PC-3 (cell line): ENCODE measurements at regions not wholly inside any gene's neighbourhood (a gene's known extent, or its start where the extent isn't known, plus 50 kb on each side); places are given as distances from the start of the nearest gene placed in this dataset.

Source experiments
- ATAC-seq: fragments of 200-7000 bp; cut with Tn5 transposase; 2 replicates; pipeline ENCODE4 v1.9.1; 2020; ENCODE audit warnings: mild to moderate bottlenecking, moderate library complexity
- BruUV-seq: library from RNA; stranded (reverse); fragments of 400-500 nt; replicated peaks from 2 replicates; lab custom pipeline; 2021; lab: Mats Ljungman, UMichigan
- CTCF ChIA-PET: fragments of 300-600 bp; sonication (Branson Sonifier 250); formaldehyde crosslinking; loops from one replicate; lab custom pipeline; 2022; ENCODE audit warnings: antibody characterized with exemption; lab: Charles Lee
- POLR2A ChIA-PET: fragments of 300-600 bp; sonication (Branson Sonifier 250); formaldehyde crosslinking; loops from one replicate; lab custom pipeline; 2022; ENCODE audit warnings: antibody characterized with exemption; ENCODE audit not compliant: unreplicated experiment; lab: Charles Lee
- DNase-seq: peaks from one replicate; pipeline ENCODE4 v3.0.0-alpha.2; 2015
- H2AFZ ChIP-seq: fragments of 300-600 bp; sonication (generic); 2 replicates; pipeline ENCODE4 v1.6.0; 2016; ENCODE audit warnings: antibody characterized with exemption, low read length
- H3F3A ChIP-seq: fragments of 300-600 bp; sonication (generic); one replicate; pipeline ENCODE4 v1.6.0; 2017; ENCODE audit warnings: antibody characterized with exemption, low read length, control low read depth, mild to moderate bottlenecking; ENCODE audit not compliant: unreplicated experiment
- H3K27ac ChIP-seq: fragments of 300-600 bp; sonication (generic); 2 replicates; pipeline ENCODE4 v1.5.1; 2016; ENCODE audit warnings: mild to moderate bottlenecking, low read length
- H3K27me3 ChIP-seq: fragments of 300-600 bp; sonication (generic); 2 replicates; pipeline ENCODE4 v1.6.1; 2016; ENCODE audit warnings: low read length, mixed read lengths
- H3K36me3 ChIP-seq: fragments of 300-600 bp; sonication (generic); 2 replicates; pipeline ENCODE4 v1.6.1; 2016; ENCODE audit warnings: low read depth, mixed run types, low read length, mixed read lengths
- H3K4me1 ChIP-seq: fragments of 300-600 bp; sonication (generic); 2 replicates; pipeline ENCODE4 v1.5.1; 2016; ENCODE audit warnings: low read length; ENCODE audit not compliant: insufficient read depth
- H3K4me2 ChIP-seq: fragments of 300-600 bp; sonication (generic); 2 replicates; pipeline ENCODE4 v1.6.0; 2016; ENCODE audit warnings: low read length
- H3K4me3 ChIP-seq: fragments of 300-600 bp; sonication (generic); 2 replicates; pipeline ENCODE4 v1.5.1; 2016; ENCODE audit warnings: mild to moderate bottlenecking, low read length, mixed read lengths
- H3K79me2 ChIP-seq: fragments of 300-600 bp; sonication (generic); 2 replicates; pipeline ENCODE4 v1.6.1; 2017; ENCODE audit warnings: low read length, mixed read lengths
- H3K9ac ChIP-seq: fragments of 300-600 bp; sonication (generic); 2 replicates; pipeline ENCODE4 v1.6.0; 2016; ENCODE audit warnings: mild to moderate bottlenecking, low read length
- H3K9me2 ChIP-seq: fragments of 300-600 bp; sonication (generic); replicated peaks from 2 replicates; pipeline ENCODE4 v1.6.1; 2016; ENCODE audit warnings: mixed run types, low read length, mixed read lengths
- H3K9me3 ChIP-seq: fragments of 300-600 bp; sonication (generic); 2 replicates; pipeline ENCODE4 v1.6.1; 2016; ENCODE audit warnings: low read length, mixed read lengths
- H4K20me1 ChIP-seq: fragments of 300-600 bp; sonication (generic); 2 replicates; pipeline ENCODE4 v1.6.1; 2016; ENCODE audit warnings: low read length, mixed read lengths
- EZH2 ChIP-seq: fragments of 300-600 bp; sonication (generic); IDR thresholded peaks from one replicate; pipeline ENCODE4 v1.6.1; 2017; ENCODE audit warnings: antibody characterized with exemption, mild to moderate bottlenecking, low read length; ENCODE audit not compliant: unreplicated experiment
- EZH2phosphoT487 ChIP-seq: fragments of 300-600 bp; sonication (generic); IDR thresholded peaks from 2 replicates; pipeline ENCODE4 v1.6.1; 2018; ENCODE audit warnings: mild to moderate bottlenecking, antibody characterized with exemption, low read length, borderline replicate concordance
- intact Hi-C: fragments of 100-400 bp; cut with micrococcal nuclease; formaldehyde crosslinking; loops from 2 replicates; pipeline ENCODE4 v1.9.0; 2023
- TF ChIP-seq, protein P1 (sequence below): fragments of 300-600 bp; sonication (generic); conservative IDR thresholded peaks from 2 replicates; pipeline ENCODE4 v1.5.1; 2017; ENCODE audit warnings: antibody characterized with exemption, low read depth, mild to moderate bottlenecking, low read length

DNA sequence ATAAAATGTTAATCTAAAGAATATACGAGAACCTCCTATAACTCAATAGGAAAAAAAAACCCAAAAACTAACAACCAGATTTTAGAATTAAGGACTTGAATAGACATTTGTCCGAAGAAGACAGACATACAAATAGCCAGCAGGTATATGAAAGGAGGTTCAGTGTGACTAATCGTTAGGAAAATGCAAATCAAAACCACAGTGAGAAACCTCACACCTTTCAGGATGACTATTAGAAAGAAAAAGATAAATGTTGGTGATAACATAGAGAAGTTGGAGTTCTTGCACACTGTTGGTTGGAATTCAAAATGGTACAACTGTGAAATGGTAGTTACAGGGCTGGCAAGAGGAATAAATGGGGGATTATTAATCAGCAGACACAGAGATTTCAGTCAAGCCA, 339.0 kb downstream of the TMEM114 start:
- Histone ChIP-seq H3K4me2 (no peak overlapping the region), H3K27ac (no peak overlapping the region), H4K20me1 (no peaks in the 10 kb centered on the region), H3K9me3 (no peaks in the 10 kb centered on the region), H2AFZ (no peak overlapping the region), H3K4me3 (no peak overlapping the region), H3K36me3 (no peaks in the 10 kb centered on the region), H3K9me2 (no peaks in the 10 kb centered on the region), H3F3A (no peaks in the 10 kb centered on the region), H3K27me3 (no peaks in the 10 kb centered on the region), H3K79me2 (no peaks in the 10 kb centered on the region), H3K9ac (no peak overlapping the region), H3K4me1 (no peaks in the 10 kb centered on the region)
- no TSS peak for BruUV-seq
- TF ChIP-seq, protein P1, sequence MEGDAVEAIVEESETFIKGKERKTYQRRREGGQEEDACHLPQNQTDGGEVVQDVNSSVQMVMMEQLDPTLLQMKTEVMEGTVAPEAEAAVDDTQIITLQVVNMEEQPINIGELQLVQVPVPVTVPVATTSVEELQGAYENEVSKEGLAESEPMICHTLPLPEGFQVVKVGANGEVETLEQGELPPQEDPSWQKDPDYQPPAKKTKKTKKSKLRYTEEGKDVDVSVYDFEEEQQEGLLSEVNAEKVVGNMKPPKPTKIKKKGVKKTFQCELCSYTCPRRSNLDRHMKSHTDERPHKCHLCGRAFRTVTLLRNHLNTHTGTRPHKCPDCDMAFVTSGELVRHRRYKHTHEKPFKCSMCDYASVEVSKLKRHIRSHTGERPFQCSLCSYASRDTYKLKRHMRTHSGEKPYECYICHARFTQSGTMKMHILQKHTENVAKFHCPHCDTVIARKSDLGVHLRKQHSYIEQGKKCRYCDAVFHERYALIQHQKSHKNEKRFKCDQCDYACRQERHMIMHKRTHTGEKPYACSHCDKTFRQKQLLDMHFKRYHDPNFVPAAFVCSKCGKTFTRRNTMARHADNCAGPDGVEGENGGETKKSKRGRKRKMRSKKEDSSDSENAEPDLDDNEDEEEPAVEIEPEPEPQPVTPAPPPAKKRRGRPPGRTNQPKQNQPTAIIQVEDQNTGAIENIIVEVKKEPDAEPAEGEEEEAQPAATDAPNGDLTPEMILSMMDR, result no peak
- no peak for TF ChIP-seq EZH2
- no peak for TF ChIP-seq EZH2phosphoT487
- no peak for DNase-seq
- ChIA-PET CTCF (no interaction called here), POLR2A (no interaction called here)
- no peak for ATAC-seq
- intact Hi-C loops, result no loop called here

DNA sequence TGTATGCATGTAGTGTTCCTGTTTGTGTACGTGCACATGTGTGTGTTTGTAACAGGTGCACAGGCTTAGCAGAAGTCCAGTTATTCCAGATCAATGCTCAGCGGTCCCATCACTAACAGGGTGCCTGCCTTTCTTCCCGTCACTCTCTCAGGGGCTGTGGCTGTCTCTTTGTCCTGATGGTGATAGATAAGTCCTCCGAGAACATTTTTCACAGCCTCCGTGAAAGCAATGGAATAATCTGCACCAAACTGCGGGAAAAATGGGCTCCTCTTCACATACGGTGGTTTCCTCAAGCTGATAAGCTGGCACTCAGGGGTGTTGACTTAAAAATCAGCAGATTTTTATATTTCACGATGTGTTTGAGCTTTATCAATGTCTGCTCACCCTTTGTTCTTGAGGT, 342.3 kb downstream of the TMEM114 start:
- TF ChIP-seq, protein P1, result no peak
- no peak for TF ChIP-seq EZH2
- no peak for TF ChIP-seq EZH2phosphoT487
- Histone ChIP-seq H3K4me1 (no peaks in the 10 kb centered on the region), H3K79me2 (no peaks in the 10 kb centered on the region), H3K36me3 (no peaks in the 10 kb centered on the region), H3K9ac (no peak overlapping the region), H3K9me2 (no peaks in the 10 kb centered on the region), H3K4me2 (no peak overlapping the region), H4K20me1 (no peaks in the 10 kb centered on the region), H3K4me3 (no peak overlapping the region), H3K27me3 (no peaks in the 10 kb centered on the region), H3F3A (no peaks in the 10 kb centered on the region), H3K9me3 (0 out of 2 replicates have a peak, but pooled peaks cover 3% of the 10 kb centered on the region), H2AFZ (no peak overlapping the region), H3K27ac (no peak overlapping the region)
- CTCF ChIA-PET, result no interaction called here
- POLR2A ChIA-PET, result no interaction called here
- no TSS peak for BruUV-seq
- intact Hi-C loops, result no loop called here
- ATAC-seq, result no peak
- DNase-seq, result no peak

DNA sequence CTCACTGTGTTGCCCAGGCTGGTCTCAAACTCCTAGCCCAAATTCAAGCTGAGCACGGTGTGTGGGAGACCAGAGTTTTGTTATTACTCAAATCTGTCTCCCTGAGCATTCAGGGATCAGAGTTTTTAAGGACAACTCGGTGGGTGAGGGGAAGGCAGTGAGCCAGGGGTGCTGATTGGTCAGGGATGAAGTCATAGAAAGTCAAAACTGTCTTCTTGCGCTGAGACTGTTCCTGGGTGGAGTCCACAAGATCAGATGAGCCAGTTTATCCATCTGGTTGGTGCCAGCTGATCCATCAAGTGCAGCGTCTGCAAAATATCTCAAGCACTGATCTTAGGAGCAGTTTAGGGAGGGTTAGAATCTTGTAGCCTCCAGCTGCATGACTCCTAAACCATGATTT, 346.3 kb downstream of the TMEM114 start:
- intact Hi-C loops, result no loop called here
- no peaks in the 10 kb centered on the region for H3K36me3 ChIP-seq
- BruUV-seq, result no TSS peak
- H3K27ac ChIP-seq, result no peak overlapping the region
- H3K27me3 ChIP-seq, result no peaks in the 10 kb centered on the region
- H3F3A ChIP-seq, result no peaks in the 10 kb centered on the region
- no peaks in the 10 kb centered on the region for H3K4me1 ChIP-seq
- ATAC-seq (no peak), DNase-seq (no peak)
- H3K9ac ChIP-seq, result no peak overlapping the region
- H3K9me3 ChIP-seq, result 0 out of 2 replicates have a peak, but pooled peaks cover 3% of the 10 kb centered on the region
- H3K9me2 ChIP-seq, result no peaks in the 10 kb centered on the region
- POLR2A ChIA-PET, result no interaction called here
- TF ChIP-seq EZH2, result no peak
- TF ChIP-seq, protein P1, result no peak
- TF ChIP-seq EZH2phosphoT487, result no peak
- no peak overlapping the region for H3K4me2 ChIP-seq
- H4K20me1 ChIP-seq, result no peaks in the 10 kb centered on the region
- H3K4me3 ChIP-seq, result no peak overlapping the region
- CTCF ChIA-PET, result no interaction called here
- H3K79me2 ChIP-seq, result no peaks in the 10 kb centered on the region
- H2AFZ ChIP-seq, result no peak overlapping the region
